Dedifferentiated amniotic fluid mesenchymal stem cell (primary cell): ENCODE measurements at regions not wholly inside any gene's neighbourhood (a gene's known extent, or its start where the extent isn't known, plus 50 kb on each side); places are given as distances from the start of the nearest gene placed in this dataset.
A peak's percentile ranks its signal among the peaks of the same experiment; 100 is the strongest.
"Not testable (repeated sequence)": the region's sequence is repeated elsewhere in the genome, so short reads cannot be mapped to it uniquely, and the experiment has no call there.

Experiments used
- DNase-seq: peaks from one replicate; pipeline ENCODE4 v3.0.0-alpha.2; 2016; ENCODE audit errors: extremely low spot score

DNA sequence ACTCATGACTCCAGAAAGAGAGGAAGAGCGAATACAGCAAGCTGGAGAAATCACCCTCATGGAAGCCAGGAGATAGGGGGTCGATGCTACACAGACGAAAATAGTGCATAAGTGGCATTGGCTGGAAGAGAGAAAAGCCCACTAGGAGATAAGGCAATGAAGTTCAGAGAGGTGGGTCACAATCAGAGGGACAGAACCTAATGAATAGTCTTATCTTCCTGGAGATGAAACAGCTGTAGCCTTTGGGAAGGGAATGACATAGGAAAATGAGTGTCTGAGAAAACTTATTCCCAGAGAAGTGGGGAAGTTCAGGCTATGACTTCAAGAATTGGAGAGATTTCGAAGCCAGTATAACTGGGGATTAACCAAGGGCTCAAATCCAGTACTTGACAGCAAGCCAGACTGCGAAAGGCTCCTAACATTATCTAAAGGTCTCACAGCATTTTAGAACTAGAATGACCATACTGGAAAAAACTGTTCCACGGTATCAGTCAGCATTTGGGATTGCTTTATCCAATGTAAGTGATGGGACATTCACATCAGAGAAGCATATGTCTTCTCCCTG is 211.1 kb downstream of the ZNF365 start:
- DNase-seq = no peak

DNA sequence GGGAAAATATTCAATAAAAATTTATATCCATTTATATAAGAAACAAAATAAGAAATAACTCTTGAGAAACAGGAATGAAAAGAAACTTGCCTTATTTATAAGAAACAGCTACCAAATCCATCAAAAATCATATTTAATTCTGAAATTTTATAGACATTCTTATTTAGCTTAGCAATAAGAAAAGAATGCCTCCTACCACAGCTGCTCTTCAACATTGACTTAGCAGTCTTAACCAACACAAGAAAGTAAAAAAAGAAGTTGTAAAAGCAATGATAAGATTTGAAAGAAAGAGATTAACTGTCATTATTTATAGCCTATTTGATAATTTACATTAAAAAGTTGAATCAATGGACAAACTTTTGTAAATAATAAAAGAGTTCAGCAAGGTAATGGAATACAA is 212.8 kb downstream of the ZNF365 start:
- no peak for DNase-seq

- no peak for DNase-seq
These were observed 213.9 kb downstream of the ZNF365 start for GRCh38 chr10:62588116-62588515.

- DNase-seq = no peak
These were observed 214.8 kb upstream of the ADO start for GRCh38 chr10:62589689-62590088.

DNA sequence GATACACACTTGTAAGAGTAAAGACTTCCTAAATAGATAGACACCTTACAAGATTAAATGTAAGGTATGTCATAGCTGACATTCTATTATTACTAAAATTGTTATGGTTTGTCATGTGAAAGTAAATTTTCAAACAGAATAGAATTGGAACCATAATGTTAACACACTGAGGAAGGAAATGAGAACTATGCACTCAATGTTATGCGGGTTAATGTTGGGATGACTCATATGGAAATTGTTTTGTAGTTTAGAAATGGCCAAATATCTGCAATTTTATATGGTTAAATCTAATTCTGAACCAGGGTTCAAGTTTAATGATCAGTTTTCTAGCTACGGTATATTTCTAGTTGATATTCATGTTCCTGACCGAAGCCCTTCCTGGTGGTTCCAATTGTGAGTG is 214.2 kb upstream of the ADO start:
- no peak for DNase-seq

GRCh38 chr10:62594093-62594520 is 210.4 kb upstream of the ADO start:
- DNase-seq = peak; percentile 41

- no peak for DNase-seq
These were observed 207.3 kb upstream of the ADO start for GRCh38 chr10:62597226-62597625.

- DNase-seq = no peak
These were observed 205.4 kb upstream of the ADO start for GRCh38 chr10:62599161-62599560.

GRCh38 chr10:62606551-62606950 is 198.0 kb upstream of the ADO start:
- not testable (repeated sequence) for DNase-seq

DNA sequence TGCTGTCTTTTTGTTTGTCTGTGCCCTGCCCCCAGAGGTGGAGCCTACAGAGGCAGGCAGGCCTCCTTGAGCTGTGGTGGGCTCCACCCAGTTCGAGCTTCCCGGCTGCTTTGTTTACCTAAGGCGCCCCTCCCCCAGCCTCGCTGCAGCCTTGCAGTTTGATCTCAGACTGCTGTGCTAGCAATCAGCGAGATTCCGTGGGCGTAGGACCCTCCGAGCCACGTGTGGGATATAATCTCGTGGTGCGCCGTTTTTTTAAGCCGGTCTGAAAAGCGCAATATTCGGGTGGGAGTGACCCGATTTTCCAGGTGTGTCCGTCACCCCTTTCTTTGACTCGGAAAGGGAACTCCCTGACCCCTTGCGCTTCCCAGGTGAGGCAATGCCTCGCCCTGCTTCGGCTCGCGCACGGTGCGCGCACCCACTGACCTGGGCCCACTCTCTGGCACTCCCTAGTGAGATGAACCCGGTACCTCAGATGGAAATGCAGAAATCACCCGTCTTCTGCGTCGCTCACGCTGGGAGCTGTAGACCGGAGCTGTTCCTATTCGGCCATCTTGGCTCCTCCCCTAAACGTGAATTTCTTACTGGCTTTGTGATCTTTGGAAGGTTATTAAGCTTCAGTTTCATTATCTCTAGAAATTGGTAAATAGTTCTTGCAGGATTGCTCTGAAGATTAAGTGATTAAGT is 196.2 kb upstream of the ADO start:
- DNase-seq = not testable (repeated sequence)

GRCh38 chr10:62610649-62611229 is 193.8 kb upstream of the ADO start:
- DNase-seq = no peak

- no peak for DNase-seq
These were observed 191.1 kb upstream of the ADO start for GRCh38 chr10:62613424-62613823.

DNA sequence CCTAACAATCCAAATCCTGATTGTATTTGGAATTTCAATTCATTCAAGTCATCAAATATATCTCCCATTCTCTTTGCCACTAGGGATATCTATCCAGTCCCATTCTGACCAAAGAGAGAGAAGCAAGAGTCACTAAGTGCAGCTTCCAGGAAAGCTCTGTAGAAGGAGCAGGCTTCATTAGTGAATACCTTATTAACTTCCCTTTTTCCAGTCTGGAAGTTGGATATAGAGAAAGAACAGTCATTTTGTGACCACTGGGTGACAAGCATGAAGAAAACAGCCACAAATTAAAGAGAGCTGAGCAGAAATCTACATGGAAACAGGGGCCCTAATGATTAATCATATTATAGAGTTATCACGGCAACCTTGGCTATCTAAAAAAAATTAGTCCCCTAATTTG is 190.7 kb upstream of the ADO start:
- no peak for DNase-seq

DNA sequence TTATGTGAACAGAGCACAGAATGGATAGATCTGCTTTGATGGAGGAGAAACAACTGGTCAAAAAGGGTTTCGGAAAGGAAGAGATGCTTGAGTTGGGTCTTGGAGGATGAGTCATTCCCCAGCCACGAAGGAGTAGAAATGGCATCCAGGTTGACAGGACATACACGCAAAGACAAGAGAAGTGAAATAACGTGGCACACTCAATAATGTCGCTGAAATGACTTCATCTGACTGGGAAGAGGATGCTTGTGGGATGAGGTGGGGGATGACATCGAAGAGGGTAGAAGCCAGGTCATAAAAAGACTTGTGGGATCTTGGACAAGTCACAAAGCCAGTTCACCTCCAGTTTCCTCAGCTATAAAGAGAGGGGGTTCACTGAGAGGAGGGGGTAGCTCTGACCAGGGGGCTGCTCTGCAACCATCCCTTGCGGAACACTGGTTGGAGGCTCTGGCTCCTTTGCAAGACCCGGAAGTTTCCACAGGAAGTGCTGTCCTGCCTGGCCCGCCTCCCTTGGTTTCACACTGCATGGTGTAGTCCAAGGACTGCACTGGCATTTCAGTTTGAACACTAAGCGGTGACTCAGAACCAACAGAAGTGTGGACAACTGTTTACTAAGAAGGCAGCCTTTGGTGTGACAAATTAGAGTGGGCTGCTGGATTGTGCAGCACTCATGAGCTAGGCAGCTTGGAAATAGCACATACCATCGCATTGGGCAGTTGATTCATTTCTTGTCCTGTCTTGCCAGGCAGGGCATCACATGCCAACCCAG is 189.9 kb upstream of the ADO start:
- DNase-seq = no peak

DNA sequence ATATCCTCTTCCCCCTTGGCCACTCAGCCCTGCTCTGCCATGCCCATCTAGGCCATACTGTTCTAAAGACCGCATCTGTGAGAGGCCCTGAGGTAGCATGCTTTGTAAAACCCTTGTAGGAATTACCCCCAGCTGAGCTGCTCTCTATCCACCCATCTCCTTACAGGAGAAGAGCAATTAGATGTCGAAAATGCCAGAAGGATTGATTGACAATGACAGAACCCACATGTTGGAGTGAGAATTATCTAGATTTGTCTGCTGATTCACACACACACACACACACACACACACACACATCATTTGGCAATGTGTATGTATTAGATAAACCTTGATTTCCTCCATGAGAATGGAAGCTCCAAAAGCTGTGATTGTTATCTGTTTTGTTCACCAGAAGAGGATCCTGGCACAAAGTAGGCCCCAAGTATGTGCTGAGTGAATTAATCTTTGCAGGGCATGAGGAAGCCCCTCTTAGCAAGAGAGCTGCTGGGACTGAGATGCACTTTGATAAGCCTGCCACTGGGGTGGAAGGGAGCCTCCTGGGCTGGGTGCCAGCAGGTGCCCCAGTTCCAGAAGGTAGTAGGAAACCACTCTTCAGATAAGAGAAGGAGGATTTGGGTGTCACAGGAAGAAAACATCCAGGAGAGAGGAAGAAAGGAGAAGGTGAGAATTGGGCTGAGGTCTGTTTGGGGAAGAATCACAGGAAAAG is 187.5 kb upstream of the ADO start:
- no peak for DNase-seq

- DNase-seq = no peak
These were observed 186.9 kb upstream of the ADO start for GRCh38 chr10:62617652-62618051.

- DNase-seq = no peak
These were observed 186.5 kb upstream of the ADO start for GRCh38 chr10:62618054-62618453.

DNA sequence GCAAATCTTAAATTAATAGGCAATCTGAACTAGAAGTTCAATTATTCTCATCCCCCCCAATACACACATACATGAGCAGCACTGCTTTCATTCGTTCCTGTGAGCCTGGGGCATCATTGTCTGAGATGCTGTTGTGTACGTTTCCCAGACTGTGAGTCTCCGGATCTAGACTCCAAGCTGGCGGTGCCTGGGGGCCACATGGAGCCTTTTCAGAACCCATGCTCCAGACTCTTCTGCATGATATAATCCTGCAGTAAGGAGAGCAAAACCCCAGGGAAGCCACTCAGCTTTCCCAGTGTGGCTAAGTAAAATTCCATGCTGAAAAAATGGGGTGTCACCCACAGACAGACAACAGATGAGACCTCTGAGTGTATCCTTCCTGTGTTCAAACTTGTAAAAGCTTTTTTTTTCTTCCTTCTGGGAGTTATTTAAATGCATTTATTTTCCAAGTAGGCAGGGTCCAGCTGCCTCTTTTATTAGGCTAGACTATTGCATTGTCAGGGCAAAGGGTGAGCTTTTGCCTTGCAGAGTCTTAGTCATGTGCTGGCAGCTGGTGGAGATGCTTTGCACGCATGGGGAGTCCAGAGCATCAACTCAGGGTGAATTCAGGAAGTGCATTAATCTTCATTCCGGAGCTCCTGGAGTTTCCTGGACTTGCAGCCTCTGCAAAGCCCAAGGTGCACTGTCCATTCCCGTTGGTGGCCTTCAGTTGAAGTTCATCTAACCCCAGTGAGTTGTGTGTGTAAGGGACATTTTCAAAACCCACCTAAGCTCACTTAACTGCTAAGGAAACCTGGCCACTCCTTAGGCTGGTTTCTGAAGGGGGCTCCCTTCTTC is 185.7 kb upstream of the ADO start:
- no peak for DNase-seq

DNA sequence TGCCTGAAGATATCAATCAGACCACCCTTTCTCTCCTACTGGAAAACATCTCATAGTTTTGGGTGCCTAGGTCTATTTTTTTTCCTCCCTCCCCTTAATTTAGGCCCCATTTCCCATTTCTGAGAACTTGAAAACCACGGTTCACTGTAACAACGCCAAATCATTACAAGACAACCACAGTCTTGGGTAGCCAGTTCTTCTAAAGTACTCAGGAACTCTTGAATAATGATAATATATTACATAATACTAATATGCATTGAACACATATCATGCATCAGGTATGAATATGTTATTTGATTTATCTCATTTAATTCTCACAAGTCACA is 185.1 kb upstream of the ADO start:
- DNase-seq = no peak

GRCh38 chr10:62620491-62620890 is 184.0 kb upstream of the ADO start:
- DNase-seq = no peak

GRCh38 chr10:62623223-62623622 is 181.3 kb upstream of the ADO start:
- DNase-seq = no peak
